GM21723 (cell line): ENCODE measurements at regions not wholly inside any gene's neighbourhood (a gene's known extent, or its start where the extent isn't known, plus 50 kb on each side); places are given as distances from the start of the nearest gene placed in this dataset.
"Not testable (repeated sequence)": the region's sequence is repeated elsewhere in the genome, so short reads cannot be mapped to it uniquely, and the experiment has no call there.

Source experiments
- ATAC-seq: cut with Tn5 transposase; IDR thresholded peaks from one replicate; pipeline ENCODE4 v1.9.1; 2021; ENCODE audit warnings: mild to moderate bottlenecking, moderate library complexity; ENCODE audit not compliant: unreplicated experiment

GRCh38 chr4:129248621-129249020, 152.7 kb downstream of the C4orf33 start:
- no peak for ATAC-seq

- ATAC-seq = no peak
These were observed 158.2 kb downstream of the C4orf33 start for GRCh38 chr4:129254126-129254525.

- ATAC-seq = no peak
These were observed 158.6 kb downstream of the C4orf33 start for GRCh38 chr4:129254526-129254925.

GRCh38 chr4:129261584-129261983, 165.6 kb downstream of the C4orf33 start:
- ATAC-seq = no peak

GRCh38 chr4:129264008-129264657, 168.2 kb downstream of the C4orf33 start:
- ATAC-seq = peak; percentile 98

GRCh38 chr4:129278868-129279267, 182.9 kb downstream of the C4orf33 start:
- no peak for ATAC-seq

- ATAC-seq = no peak
These were observed 186.3 kb downstream of the C4orf33 start for GRCh38 chr4:129282293-129282692.

- not testable (repeated sequence) for ATAC-seq
These were observed 196.2 kb downstream of the C4orf33 start for GRCh38 chr4:129292194-129292593.

- no peak for ATAC-seq
These were observed 218.8 kb downstream of the C4orf33 start for GRCh38 chr4:129314781-129315180.

- ATAC-seq = no peak
These were observed 227.0 kb downstream of the C4orf33 start for GRCh38 chr4:129322920-129323319.

GRCh38 chr4:129323658-129324057, 227.7 kb downstream of the C4orf33 start:
- no peak for ATAC-seq

- ATAC-seq = no peak
These were observed 230.9 kb downstream of the C4orf33 start for GRCh38 chr4:129326571-129327460.

GRCh38 chr4:129327637-129328036, 231.7 kb downstream of the C4orf33 start:
- ATAC-seq = no peak

GRCh38 chr4:129328162-129328561, 232.2 kb downstream of the C4orf33 start:
- no peak for ATAC-seq

GRCh38 chr4:129334136-129334535, 238.2 kb downstream of the C4orf33 start:
- no peak for ATAC-seq

GRCh38 chr4:129335276-129335675, 239.3 kb downstream of the C4orf33 start:
- ATAC-seq = no peak

GRCh38 chr4:129335818-129336217, 239.9 kb downstream of the C4orf33 start:
- no peak for ATAC-seq

GRCh38 chr4:129336457-129337227, 240.7 kb downstream of the C4orf33 start:
- ATAC-seq = no peak

GRCh38 chr4:129337228-129337620, 241.3 kb downstream of the C4orf33 start:
- ATAC-seq = no peak

- no peak for ATAC-seq
These were observed 247.0 kb downstream of the C4orf33 start for GRCh38 chr4:129342819-129343408.

- ATAC-seq = no peak
These were observed 248.1 kb downstream of the C4orf33 start for GRCh38 chr4:129344058-129344457.
